OCI-LY7 (cell line): ENCODE measurements at regions not wholly inside any gene's neighbourhood (a gene's known extent, or its start where the extent isn't known, plus 50 kb on each side); places are given as distances from the start of the nearest gene placed in this dataset.

Experiments used
- EZH2phosphoT487 ChIP-seq: fragments of 200-600 bp; sonication (generic); IDR thresholded peaks from 2 replicates; pipeline ENCODE4 v1.6.1; 2018; ENCODE audit warnings: low read depth, borderline replicate concordance, mild to moderate bottlenecking, mixed run types, antibody characterized with exemption, low read length, moderate library complexity, mixed read lengths
- TF ChIP-seq, protein P1 (sequence below): fragments of 200-600 bp; sonication (generic); conservative IDR thresholded peaks from 2 replicates; pipeline ENCODE4 v1.5.1; 2014; ENCODE audit warnings: mild to moderate bottlenecking, antibody characterized with exemption, low read length, moderate library complexity, mixed read lengths

- TF ChIP-seq, protein P1, sequence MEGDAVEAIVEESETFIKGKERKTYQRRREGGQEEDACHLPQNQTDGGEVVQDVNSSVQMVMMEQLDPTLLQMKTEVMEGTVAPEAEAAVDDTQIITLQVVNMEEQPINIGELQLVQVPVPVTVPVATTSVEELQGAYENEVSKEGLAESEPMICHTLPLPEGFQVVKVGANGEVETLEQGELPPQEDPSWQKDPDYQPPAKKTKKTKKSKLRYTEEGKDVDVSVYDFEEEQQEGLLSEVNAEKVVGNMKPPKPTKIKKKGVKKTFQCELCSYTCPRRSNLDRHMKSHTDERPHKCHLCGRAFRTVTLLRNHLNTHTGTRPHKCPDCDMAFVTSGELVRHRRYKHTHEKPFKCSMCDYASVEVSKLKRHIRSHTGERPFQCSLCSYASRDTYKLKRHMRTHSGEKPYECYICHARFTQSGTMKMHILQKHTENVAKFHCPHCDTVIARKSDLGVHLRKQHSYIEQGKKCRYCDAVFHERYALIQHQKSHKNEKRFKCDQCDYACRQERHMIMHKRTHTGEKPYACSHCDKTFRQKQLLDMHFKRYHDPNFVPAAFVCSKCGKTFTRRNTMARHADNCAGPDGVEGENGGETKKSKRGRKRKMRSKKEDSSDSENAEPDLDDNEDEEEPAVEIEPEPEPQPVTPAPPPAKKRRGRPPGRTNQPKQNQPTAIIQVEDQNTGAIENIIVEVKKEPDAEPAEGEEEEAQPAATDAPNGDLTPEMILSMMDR = no peak
- no peak for TF ChIP-seq EZH2phosphoT487
Measured at GRCh38 chr4:147423229-147423628, 57.7 kb upstream of the EDNRA start.
